ENCODE measurements at regions not wholly inside any gene's neighbourhood (a gene's known extent, or its start where the extent isn't known, plus 50 kb on each side); places are given as distances from the start of the nearest gene placed in this dataset.

GRCh38 chr21:23471877-23472276 lies 2135.4 kb downstream of the MRPL39 start:
- DNase-seq (ENCODE audit: low read depth in 3 of 3) = no peak

GRCh38 chr21:23463365-23463764 lies 2143.9 kb downstream of the MRPL39 start:
- DNase-seq (ENCODE audit: low read depth in 3 of 3) = no peak

GRCh38 chr21:23455676-23456075 lies 2151.6 kb downstream of the MRPL39 start:
- DNase-seq (ENCODE audit: low read depth in 3 of 3) = no peak

GRCh38 chr21:23452384-23453083 lies 2154.7 kb downstream of the MRPL39 start:
- DNase-seq (ENCODE audit: low read depth in 3 of 3) = peak in 1 of 3 donors; percentile 7

- DNase-seq (ENCODE audit: low read depth in 3 of 3) = no peak
Observed at GRCh38 chr21:23445307-23445706, 2162.0 kb downstream of the MRPL39 start.

GRCh38 chr21:23438081-23438480 lies 2169.2 kb downstream of the MRPL39 start:
- no peak for DNase-seq (ENCODE audit: low read depth in 3 of 3)

GRCh38 chr21:23402929-23403520 lies 2204.3 kb downstream of the MRPL39 start:
- DNase-seq (ENCODE audit: low read depth in 3 of 3) = no peak

GRCh38 chr21:23401278-23401677 lies 2206.0 kb downstream of the MRPL39 start:
- no peak for DNase-seq (ENCODE audit: low read depth in 3 of 3)

- DNase-seq (ENCODE audit: low read depth in 3 of 3) = no peak
Observed at GRCh38 chr21:23398726-23399125, 2208.6 kb downstream of the MRPL39 start.

- DNase-seq (ENCODE audit: low read depth in 3 of 3) = no peak
Observed at GRCh38 chr21:23394458-23394857, 2212.8 kb downstream of the MRPL39 start.

GRCh38 chr21:23384679-23385078 lies 2222.6 kb downstream of the MRPL39 start:
- no peak for DNase-seq (ENCODE audit: low read depth in 3 of 3)

- DNase-seq (ENCODE audit: low read depth in 3 of 3) = no peak
Observed at GRCh38 chr21:23374155-23374554, 2233.1 kb downstream of the MRPL39 start.

GRCh38 chr21:23356905-23357304 lies 2250.4 kb downstream of the MRPL39 start:
- no peak for DNase-seq (ENCODE audit: low read depth in 3 of 3)

- no peak for DNase-seq (ENCODE audit: low read depth in 3 of 3)
Observed at GRCh38 chr21:23316190-23316589, 2291.1 kb downstream of the MRPL39 start.

GRCh38 chr21:23308741-23309140 lies 2298.5 kb downstream of the MRPL39 start:
- DNase-seq (ENCODE audit: low read depth in 3 of 3) = no peak

GRCh38 chr21:23307065-23307464 lies 2300.2 kb downstream of the MRPL39 start:
- no peak for DNase-seq (ENCODE audit: low read depth in 3 of 3)

- no peak for DNase-seq (ENCODE audit: low read depth in 3 of 3)
Observed at GRCh38 chr21:23292292-23292691, 2294.1 kb downstream of the NCAM2 start.

- no peak for DNase-seq (ENCODE audit: low read depth in 3 of 3)
Observed at GRCh38 chr21:23281917-23282316, 2283.7 kb downstream of the NCAM2 start.

GRCh38 chr21:23249760-23250159 lies 2251.6 kb downstream of the NCAM2 start:
- DNase-seq (ENCODE audit: low read depth in 3 of 3) = no peak

- no peak for DNase-seq (ENCODE audit: low read depth in 3 of 3)
Observed at GRCh38 chr21:23247334-23247733, 2249.1 kb downstream of the NCAM2 start.

- DNase-seq (ENCODE audit: low read depth in 3 of 3) = no peak
Observed at GRCh38 chr21:23245255-23245654, 2247.0 kb downstream of the NCAM2 start.

- DNase-seq (ENCODE audit: low read depth in 3 of 3) = no peak
Observed at GRCh38 chr21:23223882-23224281, 2225.7 kb downstream of the NCAM2 start.

GRCh38 chr21:23218667-23219066 lies 2220.5 kb downstream of the NCAM2 start:
- DNase-seq (ENCODE audit: low read depth in 3 of 3) = no peak

- no peak for DNase-seq (ENCODE audit: low read depth in 3 of 3)
Observed at GRCh38 chr21:23217597-23217996, 2219.4 kb downstream of the NCAM2 start.

All from stimulated activated CD4-positive, alpha-beta T cell treated with anti-CD3 and anti-CD28 coated beads, TNF-alpha, amount 100 ng/mL, for 48 hours (primary cell).